ENCODE measurements at regions not wholly inside any gene's neighbourhood (a gene's known extent, or its start where the extent isn't known, plus 50 kb on each side); places are given as distances from the start of the nearest gene placed in this dataset.

DNA sequence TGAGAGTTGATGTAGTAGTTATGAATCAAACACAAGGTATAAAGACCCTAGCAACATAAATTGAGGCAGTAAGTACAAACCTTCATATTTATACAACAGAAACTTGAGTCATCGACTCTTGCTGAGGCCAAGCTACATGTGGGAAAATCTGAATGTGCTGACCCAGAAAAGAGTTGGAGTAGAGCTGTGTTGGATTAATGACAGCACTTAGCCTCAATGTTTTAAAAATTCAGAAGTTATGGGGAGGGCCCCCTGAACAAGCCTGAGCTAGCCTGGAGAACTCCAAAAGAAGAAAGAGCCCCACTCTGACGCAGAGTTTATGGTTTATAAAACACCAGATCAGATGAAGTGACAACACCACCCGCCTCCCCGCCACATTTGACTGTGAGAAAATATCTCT lies 100.0 kb downstream of the DUSP6 start:
- TF ChIP-seq, protein P1, sequence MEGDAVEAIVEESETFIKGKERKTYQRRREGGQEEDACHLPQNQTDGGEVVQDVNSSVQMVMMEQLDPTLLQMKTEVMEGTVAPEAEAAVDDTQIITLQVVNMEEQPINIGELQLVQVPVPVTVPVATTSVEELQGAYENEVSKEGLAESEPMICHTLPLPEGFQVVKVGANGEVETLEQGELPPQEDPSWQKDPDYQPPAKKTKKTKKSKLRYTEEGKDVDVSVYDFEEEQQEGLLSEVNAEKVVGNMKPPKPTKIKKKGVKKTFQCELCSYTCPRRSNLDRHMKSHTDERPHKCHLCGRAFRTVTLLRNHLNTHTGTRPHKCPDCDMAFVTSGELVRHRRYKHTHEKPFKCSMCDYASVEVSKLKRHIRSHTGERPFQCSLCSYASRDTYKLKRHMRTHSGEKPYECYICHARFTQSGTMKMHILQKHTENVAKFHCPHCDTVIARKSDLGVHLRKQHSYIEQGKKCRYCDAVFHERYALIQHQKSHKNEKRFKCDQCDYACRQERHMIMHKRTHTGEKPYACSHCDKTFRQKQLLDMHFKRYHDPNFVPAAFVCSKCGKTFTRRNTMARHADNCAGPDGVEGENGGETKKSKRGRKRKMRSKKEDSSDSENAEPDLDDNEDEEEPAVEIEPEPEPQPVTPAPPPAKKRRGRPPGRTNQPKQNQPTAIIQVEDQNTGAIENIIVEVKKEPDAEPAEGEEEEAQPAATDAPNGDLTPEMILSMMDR (IDR thresholded peaks at IDR 0.05) = no peak

DNA sequence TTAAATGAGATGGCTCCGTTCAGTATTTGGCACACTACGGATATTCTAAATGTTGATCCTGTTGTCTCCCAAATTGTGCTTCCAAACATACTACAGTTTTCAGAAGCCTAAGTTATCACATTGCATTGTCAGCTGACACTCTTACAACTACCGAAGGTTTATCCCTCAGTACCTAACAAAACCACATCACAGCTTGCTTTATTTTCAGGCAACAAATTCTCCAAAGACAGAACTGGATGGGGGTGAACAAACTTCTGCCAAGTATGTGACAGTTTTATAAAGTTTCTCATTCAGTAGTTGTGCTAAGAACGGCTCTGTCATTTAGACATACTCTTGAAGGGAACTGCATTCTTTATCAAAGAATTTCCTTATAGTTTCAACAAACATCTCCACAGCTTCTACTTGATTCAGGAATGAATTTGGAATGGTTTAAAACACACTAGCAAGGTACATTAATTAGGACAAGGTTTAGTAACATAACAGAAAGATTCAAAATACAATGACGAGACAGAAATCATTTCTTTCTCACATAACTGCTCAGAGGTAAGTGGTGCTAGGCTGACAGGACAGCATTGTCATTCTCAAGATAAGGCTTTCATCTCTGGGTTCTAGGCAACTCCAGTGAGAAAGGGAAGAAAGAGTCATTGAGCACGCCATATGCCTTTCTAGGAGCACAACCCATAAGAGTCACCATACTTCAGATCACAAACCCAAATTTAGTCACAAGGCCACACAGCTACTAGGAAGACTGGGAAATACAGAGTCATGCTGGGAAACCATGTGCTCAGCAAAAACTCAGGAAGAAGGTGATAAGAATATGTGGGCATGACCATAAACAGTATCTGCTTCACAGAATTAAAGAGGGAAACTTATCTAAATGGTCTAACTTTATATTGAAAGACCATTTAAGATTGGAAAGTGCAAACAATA lies 100.7 kb downstream of the DUSP6 start:
- TF ChIP-seq, protein P1 (IDR thresholded peaks at IDR 0.05) = no peak

DNA sequence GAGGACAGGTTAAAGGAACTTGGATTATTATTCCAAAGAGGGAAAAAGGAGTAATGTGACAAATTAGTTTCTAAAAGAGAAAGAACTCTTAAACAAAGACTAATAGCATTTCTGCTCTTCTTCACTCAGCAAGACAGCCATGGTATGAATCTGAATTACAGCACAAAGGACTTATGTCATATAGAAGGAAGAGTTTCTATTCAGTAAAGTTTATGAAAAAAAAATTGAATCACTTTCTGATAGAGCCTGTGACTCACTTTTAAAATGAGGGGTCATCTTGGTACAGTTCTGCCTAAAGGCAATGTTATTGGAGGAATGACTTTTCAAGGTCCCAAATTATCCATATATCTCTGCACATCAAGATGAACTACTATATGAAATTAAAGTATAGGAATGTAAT lies 101.7 kb downstream of the DUSP6 start:
- TF ChIP-seq, protein P1 (IDR thresholded peaks at IDR 0.05) = no peak

DNA sequence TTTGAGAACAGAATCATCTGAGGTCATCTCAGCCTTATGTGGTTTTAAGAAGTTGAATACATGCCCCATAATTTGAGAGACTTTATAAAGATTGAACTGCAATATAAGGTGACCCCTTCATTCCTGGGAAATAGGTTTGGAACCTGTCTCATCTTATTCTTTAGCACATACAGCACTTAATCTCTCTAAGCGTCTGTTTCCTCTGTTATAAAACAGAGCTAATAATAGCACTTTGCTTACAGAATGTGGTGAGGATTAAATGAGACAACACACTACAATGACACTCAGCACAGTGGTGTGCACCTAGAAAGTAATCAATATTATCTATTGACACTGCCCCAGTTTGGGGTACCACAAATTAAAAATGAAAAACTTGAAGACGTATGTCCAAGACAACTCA lies 102.1 kb downstream of the DUSP6 start:
- TF ChIP-seq, protein P1 (IDR thresholded peaks at IDR 0.05) = no peak

DNA sequence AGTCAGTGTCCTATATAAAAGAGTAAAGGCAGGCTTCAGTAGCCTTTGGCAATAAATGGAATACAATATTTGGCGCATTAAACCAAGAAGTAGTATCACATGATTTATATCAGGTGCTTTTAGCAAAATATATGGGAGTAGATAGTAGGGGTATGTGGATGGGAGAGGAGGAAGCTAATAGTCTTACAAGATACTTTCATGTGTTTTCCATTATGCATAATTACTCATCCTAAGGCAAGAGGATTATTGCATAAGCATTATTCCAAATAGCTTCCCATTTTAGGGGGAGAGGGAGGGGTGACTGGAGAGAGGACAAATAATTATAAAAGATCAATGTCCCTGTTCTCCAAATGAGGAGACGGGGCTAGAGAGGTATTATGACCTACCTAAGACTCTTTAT lies 104.3 kb downstream of the DUSP6 start:
- TF ChIP-seq, protein P1 (IDR thresholded peaks at IDR 0.05) = no peak

DNA sequence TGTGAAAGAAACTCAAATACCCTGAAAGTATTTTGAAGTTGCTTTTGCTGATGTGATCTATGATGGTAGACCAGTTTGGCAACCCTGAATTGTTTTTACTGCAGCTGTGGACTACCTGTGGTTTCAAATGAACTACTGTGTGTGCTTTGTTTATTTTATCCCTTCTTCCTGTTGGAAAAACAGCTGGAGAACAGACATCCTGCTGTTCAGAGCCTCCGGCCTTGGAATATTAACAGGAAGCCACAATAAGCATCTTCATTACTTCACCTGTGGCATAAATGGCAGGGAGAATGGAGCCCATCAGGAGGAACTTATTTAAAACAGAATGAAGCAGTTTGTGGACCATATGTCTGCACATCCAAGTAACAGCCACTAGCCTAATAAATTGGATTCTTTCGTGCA lies 104.8 kb downstream of the DUSP6 start:
- TF ChIP-seq, protein P1 (IDR thresholded peaks at IDR 0.05) = no peak

DNA sequence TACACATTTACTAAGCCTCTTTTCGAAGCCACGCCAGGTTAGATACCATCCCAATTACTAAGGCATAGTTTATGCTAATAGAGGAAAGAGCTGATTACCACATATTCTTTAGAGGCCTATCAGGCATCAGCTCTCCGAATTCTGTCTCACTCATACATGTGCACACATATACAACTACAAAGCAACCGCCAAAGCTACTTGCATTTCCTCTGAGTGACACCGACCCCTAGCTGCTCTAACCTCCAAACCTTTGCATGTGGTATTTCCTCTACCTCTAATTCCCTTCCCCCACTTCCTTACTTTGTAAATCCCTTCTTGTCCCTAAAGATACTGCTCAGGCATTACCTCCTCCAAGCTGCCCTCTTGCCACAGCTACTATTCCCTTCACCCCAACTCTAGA lies 107.2 kb downstream of the DUSP6 start:
- TF ChIP-seq, protein P1 (IDR thresholded peaks at IDR 0.05) = no peak
